ENCODE measurements at regions not wholly inside any gene's neighbourhood (a gene's known extent, or its start where the extent isn't known, plus 50 kb on each side); places are given as distances from the start of the nearest gene placed in this dataset.

GRCh38 chr2:52880872-52881271 is 886.7 kb upstream of the CHAC2 start:
- no peak overlapping the region for H3K27ac Mint-ChIP-seq
- 75% methylated on average over 3 of the region's 3 CpGs for WGBS (ENCODE audit: insufficient coverage)

GRCh38 chr2:52879561-52879960 is 888.0 kb upstream of the CHAC2 start:
- Mint-ChIP-seq H3K4me3 (no peak overlapping the region), H3K4me1 (no peaks in the 10 kb centered on the region)
- POLR2A ChIA-PET, result no interaction called here

More at GRCh38 chr2:52880872-52881271, 886.7 kb upstream of the CHAC2 start:
- DNase-seq (no peak), ATAC-seq (replicated peaks in 1 of 4) (no peak)
- H3K9me3 Mint-ChIP-seq, result peaks cover 0 to 5% (median 2%) of the 10 kb centered on the region in 3 donors
- Histone ChIP-seq H3K9me3 (no peaks in the 10 kb centered on the region), H3K27ac (ENCODE audit: low read length) (no peak overlapping the region), H3K4me3 (ENCODE audit: control insufficient read depth in 1 of 2, extremely low read depth in 1 of 2, low read length in 1 of 2) (no peak overlapping the region), H3K4me1 (ENCODE audit: control insufficient read depth in 1 of 2, extremely low read depth in 1 of 2, insufficient read depth in 2 of 2, low read length in 2 of 2) (no peaks in the 10 kb centered on the region), H3K36me3 (ENCODE audit: control insufficient read depth in 2 of 2, extremely low read depth in 1 of 2, insufficient read depth in 1 of 2, low read length in 1 of 2) (no peaks in the 10 kb centered on the region), H3K27me3 (replicated peaks in 1 of 2; ENCODE audit: control insufficient read depth in 2 of 2, extremely low read depth in 1 of 2, insufficient read depth in 2 of 2, low read length in 1 of 2) (no peaks in the 10 kb centered on the region)
- H3K36me3 Mint-ChIP-seq, result no peaks in the 10 kb centered on the region
- no peaks in the 10 kb centered on the region for H3K27me3 Mint-ChIP-seq
- no peak overlapping the region for H3K4me3 Mint-ChIP-seq
- ChIA-PET POLR2A (no interaction called here), CTCF (no interaction called here)
- no peaks in the 10 kb centered on the region for H3K4me1 Mint-ChIP-seq

GRCh38 chr2:52877703-52878102 is 889.9 kb upstream of the CHAC2 start:
- POLR2A ChIA-PET, result no interaction called here
- no peaks in the 10 kb centered on the region for H3K4me1 ChIP-seq (ENCODE audit: control insufficient read depth in 1 of 2, extremely low read depth in 1 of 2, insufficient read depth in 2 of 2, low read length in 2 of 2)
- no peaks in the 10 kb centered on the region for H3K9me3 ChIP-seq
- H3K9me3 Mint-ChIP-seq, result peaks cover 0 to 5% (median 1%) of the 10 kb centered on the region in 3 donors
- no peak overlapping the region for H3K27ac ChIP-seq (ENCODE audit: low read length)
- no peaks in the 10 kb centered on the region for H3K4me1 Mint-ChIP-seq
- no peaks in the 10 kb centered on the region for H3K27me3 ChIP-seq (replicated peaks in 1 of 2; ENCODE audit: control insufficient read depth in 2 of 2, extremely low read depth in 1 of 2, insufficient read depth in 2 of 2, low read length in 1 of 2)
- ATAC-seq (replicated peaks in 1 of 4), result no peak
- DNase-seq, result no peak
- no CpG with 5 or more reads among the region's 1 CpG for WGBS (ENCODE audit: insufficient coverage)
- no peaks in the 10 kb centered on the region for H3K36me3 ChIP-seq (ENCODE audit: control insufficient read depth in 2 of 2, extremely low read depth in 1 of 2, insufficient read depth in 1 of 2, low read length in 1 of 2)
- no peak overlapping the region for H3K4me3 Mint-ChIP-seq
- H3K4me3 ChIP-seq (ENCODE audit: control insufficient read depth in 1 of 2, extremely low read depth in 1 of 2, low read length in 1 of 2), result no peak overlapping the region
- CTCF ChIA-PET, result no interaction called here
- H3K27me3 Mint-ChIP-seq, result no peaks in the 10 kb centered on the region
- no peaks in the 10 kb centered on the region for H3K36me3 Mint-ChIP-seq
- no peak overlapping the region for H3K27ac Mint-ChIP-seq

More at GRCh38 chr2:52879561-52879960, 888.0 kb upstream of the CHAC2 start:
- Histone ChIP-seq H3K27ac (ENCODE audit: low read length) (no peak overlapping the region), H3K9me3 (no peaks in the 10 kb centered on the region), H3K4me1 (ENCODE audit: control insufficient read depth in 1 of 2, extremely low read depth in 1 of 2, insufficient read depth in 2 of 2, low read length in 2 of 2) (no peaks in the 10 kb centered on the region), H3K4me3 (ENCODE audit: control insufficient read depth in 1 of 2, extremely low read depth in 1 of 2, low read length in 1 of 2) (no peak overlapping the region), H3K36me3 (ENCODE audit: control insufficient read depth in 2 of 2, extremely low read depth in 1 of 2, insufficient read depth in 1 of 2, low read length in 1 of 2) (no peaks in the 10 kb centered on the region), H3K27me3 (replicated peaks in 1 of 2; ENCODE audit: control insufficient read depth in 2 of 2, extremely low read depth in 1 of 2, insufficient read depth in 2 of 2, low read length in 1 of 2) (no peaks in the 10 kb centered on the region)
- Mint-ChIP-seq H3K9me3 (peaks cover 0 to 5% (median 1%) of the 10 kb centered on the region in 3 donors), H3K27me3 (no peaks in the 10 kb centered on the region), H3K36me3 (no peaks in the 10 kb centered on the region), H3K27ac (no peak overlapping the region)
- DNase-seq (no peak), ATAC-seq (replicated peaks in 1 of 4) (no peak)
- CTCF ChIA-PET, result no interaction called here
- 100% methylated on average over 1 of the region's 4 CpGs for WGBS (ENCODE audit: insufficient coverage)

GRCh38 chr2:52874466-52875106 is 893.0 kb upstream of the CHAC2 start:
- Histone ChIP-seq H3K36me3 (ENCODE audit: control insufficient read depth in 2 of 2, extremely low read depth in 1 of 2, insufficient read depth in 1 of 2, low read length in 1 of 2) (no peaks in the 10 kb centered on the region), H3K4me1 (ENCODE audit: control insufficient read depth in 1 of 2, extremely low read depth in 1 of 2, insufficient read depth in 2 of 2, low read length in 2 of 2) (no peaks in the 10 kb centered on the region), H3K4me3 (ENCODE audit: control insufficient read depth in 1 of 2, extremely low read depth in 1 of 2, low read length in 1 of 2) (no peak overlapping the region), H3K9me3 (no peaks in the 10 kb centered on the region), H3K27ac (ENCODE audit: low read length) (no peak overlapping the region), H3K27me3 (replicated peaks in 1 of 2; ENCODE audit: control insufficient read depth in 2 of 2, extremely low read depth in 1 of 2, insufficient read depth in 2 of 2, low read length in 1 of 2) (no peaks in the 10 kb centered on the region)
- no peak overlapping the region for H3K27ac Mint-ChIP-seq
- no peak for ATAC-seq (replicated peaks in 1 of 4)
- POLR2A ChIA-PET, result no interaction called here
- H3K4me1 Mint-ChIP-seq, result no peaks in the 10 kb centered on the region
- no peaks in the 10 kb centered on the region for H3K27me3 Mint-ChIP-seq
- no peak for DNase-seq
- no peak overlapping the region for H3K4me3 Mint-ChIP-seq
- H3K9me3 Mint-ChIP-seq, result peaks cover 0 to 5% (median 3%) of the 10 kb centered on the region in 3 donors
- 93% methylated on average over 2 of the region's 6 CpGs for WGBS (ENCODE audit: insufficient coverage)
- H3K36me3 Mint-ChIP-seq, result no peaks in the 10 kb centered on the region
- CTCF ChIA-PET, result no interaction called here

- ATAC-seq (replicated peaks in 1 of 4) (no peak), DNase-seq (no peak)
- no peak overlapping the region for H3K4me3 ChIP-seq (ENCODE audit: control insufficient read depth in 1 of 2, extremely low read depth in 1 of 2, low read length in 1 of 2)
- H3K4me1 ChIP-seq (ENCODE audit: control insufficient read depth in 1 of 2, extremely low read depth in 1 of 2, insufficient read depth in 2 of 2, low read length in 2 of 2), result no peaks in the 10 kb centered on the region
- H3K9me3 ChIP-seq, result no peaks in the 10 kb centered on the region
- WGBS (ENCODE audit: insufficient coverage), result no CpG with 5 or more reads among the region's 3 CpGs
- no peak overlapping the region for H3K4me3 Mint-ChIP-seq
- POLR2A ChIA-PET, result no interaction called here
- no peaks in the 10 kb centered on the region for H3K4me1 Mint-ChIP-seq
- H3K27me3 ChIP-seq (replicated peaks in 1 of 2; ENCODE audit: control insufficient read depth in 2 of 2, extremely low read depth in 1 of 2, insufficient read depth in 2 of 2, low read length in 1 of 2), result no peaks in the 10 kb centered on the region
- no peak overlapping the region for H3K27ac Mint-ChIP-seq
- no peaks in the 10 kb centered on the region for H3K36me3 ChIP-seq (ENCODE audit: control insufficient read depth in 2 of 2, extremely low read depth in 1 of 2, insufficient read depth in 1 of 2, low read length in 1 of 2)
- no peaks in the 10 kb centered on the region for H3K36me3 Mint-ChIP-seq
- no peaks in the 10 kb centered on the region for H3K27me3 Mint-ChIP-seq
- H3K9me3 Mint-ChIP-seq, result peaks cover 0 to 4% (median 0%) of the 10 kb centered on the region in 3 donors
- H3K27ac ChIP-seq (ENCODE audit: low read length), result no peak overlapping the region
- CTCF ChIA-PET, result interaction anchor here in 1 of 2 donors (0.5 kb wide), 1 partner anchor 377 kb away, joined by 3 read pairs; no protein-coding TSS in a partner anchor
Measured at GRCh38 chr2:52862801-52863200, 904.8 kb upstream of the CHAC2 start.

- no peak for ATAC-seq (replicated peaks in 1 of 4)
- Histone ChIP-seq H3K36me3 (ENCODE audit: control insufficient read depth in 2 of 2, extremely low read depth in 1 of 2, insufficient read depth in 1 of 2, low read length in 1 of 2) (no peaks in the 10 kb centered on the region), H3K4me3 (ENCODE audit: control insufficient read depth in 1 of 2, extremely low read depth in 1 of 2, low read length in 1 of 2) (no peak overlapping the region), H3K27ac (ENCODE audit: low read length) (no peak overlapping the region), H3K27me3 (replicated peaks in 1 of 2; ENCODE audit: control insufficient read depth in 2 of 2, extremely low read depth in 1 of 2, insufficient read depth in 2 of 2, low read length in 1 of 2) (no peaks in the 10 kb centered on the region), H3K9me3 (no peaks in the 10 kb centered on the region), H3K4me1 (ENCODE audit: control insufficient read depth in 1 of 2, extremely low read depth in 1 of 2, insufficient read depth in 2 of 2, low read length in 2 of 2) (no peaks in the 10 kb centered on the region)
- ChIA-PET POLR2A (no interaction called here), CTCF (no interaction called here)
- Mint-ChIP-seq H3K4me3 (no peak overlapping the region), H3K27ac (no peak overlapping the region), H3K36me3 (no peaks in the 10 kb centered on the region), H3K27me3 (no peaks in the 10 kb centered on the region), H3K4me1 (no peaks in the 10 kb centered on the region), H3K9me3 (peaks cover 0 to 4% (median 0%) of the 10 kb centered on the region in 3 donors)
- WGBS (ENCODE audit: insufficient coverage), result 60% methylated on average over 1 of the region's 4 CpGs
- DNase-seq, result no peak
Measured at GRCh38 chr2:52861596-52861995, 906.0 kb upstream of the CHAC2 start.

- Mint-ChIP-seq H3K4me1 (no peaks in the 10 kb centered on the region), H3K27ac (no peak overlapping the region), H3K27me3 (no peaks in the 10 kb centered on the region), H3K4me3 (no peak overlapping the region), H3K36me3 (no peaks in the 10 kb centered on the region), H3K9me3 (peaks cover 0 to 5% (median 4%) of the 10 kb centered on the region in 3 donors)
- Histone ChIP-seq H3K9me3 (no peaks in the 10 kb centered on the region), H3K27me3 (replicated peaks in 1 of 2; ENCODE audit: control insufficient read depth in 2 of 2, extremely low read depth in 1 of 2, insufficient read depth in 2 of 2, low read length in 1 of 2) (no peaks in the 10 kb centered on the region), H3K36me3 (ENCODE audit: control insufficient read depth in 2 of 2, extremely low read depth in 1 of 2, insufficient read depth in 1 of 2, low read length in 1 of 2) (no peaks in the 10 kb centered on the region), H3K4me1 (ENCODE audit: control insufficient read depth in 1 of 2, extremely low read depth in 1 of 2, insufficient read depth in 2 of 2, low read length in 2 of 2) (no peaks in the 10 kb centered on the region), H3K4me3 (ENCODE audit: control insufficient read depth in 1 of 2, extremely low read depth in 1 of 2, low read length in 1 of 2) (no peak overlapping the region), H3K27ac (ENCODE audit: low read length) (no peak overlapping the region)
- no peak for DNase-seq
- ChIA-PET POLR2A (no interaction called here), CTCF (no interaction called here)
- WGBS (ENCODE audit: insufficient coverage), result no CpG with 5 or more reads among the region's 2 CpGs
- ATAC-seq (replicated peaks in 1 of 4), result no peak
Measured at GRCh38 chr2:52859065-52859464, 908.5 kb upstream of the CHAC2 start.
